A549 (cell line): ENCODE measurements at regions not wholly inside any gene's neighbourhood (a gene's known extent, or its start where the extent isn't known, plus 50 kb on each side); places are given as distances from the start of the nearest gene placed in this dataset.

Source experiments
- CEBPB ChIP-seq, 2 experiments: fragments of >200 bp in 1 of 2; sonication (Bioruptor Twin) in 1 of 2; formaldehyde crosslinking in 1 of 2; IDR thresholded peaks; 2 replicates each; pipeline ENCODE4 v1.6.1; 2012 to 2016
- CHD4 ChIP-seq: fragments of 200-600 bp; sonication (generic); IDR thresholded peaks from 2 replicates; pipeline ENCODE4 v1.6.1; 2016; ENCODE audit warnings: antibody characterized with exemption, mild to moderate bottlenecking, borderline replicate concordance
- EHF ChIP-seq: fragments of 250-450 bp; sonication (Bioruptor Pico); IDR thresholded peaks from 2 replicates; pipeline ENCODE4 v1.5.0; 2020; ENCODE audit warnings: mild to moderate bottlenecking
- HEYL ChIP-seq: fragments of 250-450 bp; sonication (Bioruptor Pico); IDR thresholded peaks from 2 replicates; pipeline ENCODE4 v1.8.0; 2021; ENCODE audit warnings: mild to moderate bottlenecking, moderate library complexity
- MAFK ChIP-seq: fragments of 450-650 bp; IDR thresholded peaks from 2 replicates; pipeline ENCODE4 v1.6.1; 2014; ENCODE audit not compliant: partially characterized antibody
- NPAS2 ChIP-seq: fragments of 250-450 bp; sonication (Bioruptor Pico); IDR thresholded peaks from 2 replicates; pipeline ENCODE4 v1.8.0; 2022; ENCODE audit warnings: mild to moderate bottlenecking, moderate library complexity, borderline replicate concordance
- PHF8 ChIP-seq: fragments of 200-600 bp; sonication (generic); IDR thresholded peaks from 2 replicates; pipeline ENCODE4 v1.6.1; 2016; ENCODE audit warnings: low read depth, mild to moderate bottlenecking, antibody characterized with exemption, moderate library complexity, borderline replicate concordance
- POLR2A ChIP-seq: IDR thresholded peaks from 2 replicates; pipeline ENCODE4 v1.6.1; 2012; ENCODE audit warnings: mild to moderate bottlenecking, low read length
- RFX5 ChIP-seq: fragments of 450-650 bp; IDR thresholded peaks from 2 replicates; pipeline ENCODE4 v1.7.1; 2014; ENCODE audit warnings: antibody characterized with exemption, mild to moderate bottlenecking, moderate library complexity
- SMC3 ChIP-seq: fragments of >200 bp; sonication (Bioruptor Twin); formaldehyde crosslinking; IDR thresholded peaks from 3 replicates; pipeline ENCODE4 v1.6.1; 2018; ENCODE audit warnings: inconsistent platforms
- TF ChIP-seq, protein P1 (sequence below): fragments of >200 bp; sonication (Bioruptor Twin); formaldehyde crosslinking; IDR thresholded peaks from 3 replicates; pipeline ENCODE4 v1.5.1; 2016
- TF ChIP-seq, protein P2 (sequence below): IDR thresholded peaks from 2 replicates; pipeline ENCODE4 v1.6.1; 2012
- TF ChIP-seq, protein P3 (sequence below): fragments of 150-350 bp; IDR thresholded peaks from 2 replicates; pipeline ENCODE4 v1.6.1; 2014; ENCODE audit warnings: low read depth, mild to moderate bottlenecking, low read length
- TF ChIP-seq, protein P4 (sequence below): fragments of 200-600 bp; sonication (generic); IDR thresholded peaks from 2 replicates; pipeline ENCODE4 v1.6.1; 2016; ENCODE audit warnings: antibody characterized with exemption, mild to moderate bottlenecking, moderate library complexity

DNA sequence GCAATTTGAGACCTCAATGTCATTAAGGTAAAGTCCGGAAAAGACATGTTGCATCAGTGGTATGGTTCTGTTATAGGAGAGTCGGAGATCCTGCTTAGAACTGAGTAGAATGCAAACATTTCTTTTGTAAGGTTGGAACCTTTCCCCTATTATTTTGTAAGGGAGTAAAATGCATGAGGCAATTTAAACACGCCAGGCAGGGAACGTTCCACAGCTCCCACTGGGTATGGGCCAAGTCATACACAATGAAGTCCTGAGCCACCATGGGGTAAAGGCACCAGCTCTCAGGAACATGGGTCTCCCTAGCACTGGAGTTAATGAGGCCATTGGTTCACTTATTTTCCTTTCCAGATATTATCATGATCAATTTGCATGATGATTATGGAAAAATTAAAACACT lies 116.6 kb upstream of the NR2F2 start:
- TF ChIP-seq, protein P1, sequence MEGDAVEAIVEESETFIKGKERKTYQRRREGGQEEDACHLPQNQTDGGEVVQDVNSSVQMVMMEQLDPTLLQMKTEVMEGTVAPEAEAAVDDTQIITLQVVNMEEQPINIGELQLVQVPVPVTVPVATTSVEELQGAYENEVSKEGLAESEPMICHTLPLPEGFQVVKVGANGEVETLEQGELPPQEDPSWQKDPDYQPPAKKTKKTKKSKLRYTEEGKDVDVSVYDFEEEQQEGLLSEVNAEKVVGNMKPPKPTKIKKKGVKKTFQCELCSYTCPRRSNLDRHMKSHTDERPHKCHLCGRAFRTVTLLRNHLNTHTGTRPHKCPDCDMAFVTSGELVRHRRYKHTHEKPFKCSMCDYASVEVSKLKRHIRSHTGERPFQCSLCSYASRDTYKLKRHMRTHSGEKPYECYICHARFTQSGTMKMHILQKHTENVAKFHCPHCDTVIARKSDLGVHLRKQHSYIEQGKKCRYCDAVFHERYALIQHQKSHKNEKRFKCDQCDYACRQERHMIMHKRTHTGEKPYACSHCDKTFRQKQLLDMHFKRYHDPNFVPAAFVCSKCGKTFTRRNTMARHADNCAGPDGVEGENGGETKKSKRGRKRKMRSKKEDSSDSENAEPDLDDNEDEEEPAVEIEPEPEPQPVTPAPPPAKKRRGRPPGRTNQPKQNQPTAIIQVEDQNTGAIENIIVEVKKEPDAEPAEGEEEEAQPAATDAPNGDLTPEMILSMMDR, result no peak
- no peak for TF ChIP-seq CHD4
- no peak for TF ChIP-seq RFX5
- no peak for TF ChIP-seq POLR2A
- no peak for TF ChIP-seq SMC3
- TF ChIP-seq, protein P2, sequence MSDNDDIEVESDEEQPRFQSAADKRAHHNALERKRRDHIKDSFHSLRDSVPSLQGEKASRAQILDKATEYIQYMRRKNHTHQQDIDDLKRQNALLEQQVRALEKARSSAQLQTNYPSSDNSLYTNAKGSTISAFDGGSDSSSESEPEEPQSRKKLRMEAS, result no peak
- no peak for TF ChIP-seq MAFK
- TF ChIP-seq, protein P3, sequence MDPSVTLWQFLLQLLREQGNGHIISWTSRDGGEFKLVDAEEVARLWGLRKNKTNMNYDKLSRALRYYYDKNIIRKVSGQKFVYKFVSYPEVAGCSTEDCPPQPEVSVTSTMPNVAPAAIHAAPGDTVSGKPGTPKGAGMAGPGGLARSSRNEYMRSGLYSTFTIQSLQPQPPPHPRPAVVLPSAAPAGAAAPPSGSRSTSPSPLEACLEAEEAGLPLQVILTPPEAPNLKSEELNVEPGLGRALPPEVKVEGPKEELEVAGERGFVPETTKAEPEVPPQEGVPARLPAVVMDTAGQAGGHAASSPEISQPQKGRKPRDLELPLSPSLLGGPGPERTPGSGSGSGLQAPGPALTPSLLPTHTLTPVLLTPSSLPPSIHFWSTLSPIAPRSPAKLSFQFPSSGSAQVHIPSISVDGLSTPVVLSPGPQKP, result no peak
- TF ChIP-seq, protein P4, sequence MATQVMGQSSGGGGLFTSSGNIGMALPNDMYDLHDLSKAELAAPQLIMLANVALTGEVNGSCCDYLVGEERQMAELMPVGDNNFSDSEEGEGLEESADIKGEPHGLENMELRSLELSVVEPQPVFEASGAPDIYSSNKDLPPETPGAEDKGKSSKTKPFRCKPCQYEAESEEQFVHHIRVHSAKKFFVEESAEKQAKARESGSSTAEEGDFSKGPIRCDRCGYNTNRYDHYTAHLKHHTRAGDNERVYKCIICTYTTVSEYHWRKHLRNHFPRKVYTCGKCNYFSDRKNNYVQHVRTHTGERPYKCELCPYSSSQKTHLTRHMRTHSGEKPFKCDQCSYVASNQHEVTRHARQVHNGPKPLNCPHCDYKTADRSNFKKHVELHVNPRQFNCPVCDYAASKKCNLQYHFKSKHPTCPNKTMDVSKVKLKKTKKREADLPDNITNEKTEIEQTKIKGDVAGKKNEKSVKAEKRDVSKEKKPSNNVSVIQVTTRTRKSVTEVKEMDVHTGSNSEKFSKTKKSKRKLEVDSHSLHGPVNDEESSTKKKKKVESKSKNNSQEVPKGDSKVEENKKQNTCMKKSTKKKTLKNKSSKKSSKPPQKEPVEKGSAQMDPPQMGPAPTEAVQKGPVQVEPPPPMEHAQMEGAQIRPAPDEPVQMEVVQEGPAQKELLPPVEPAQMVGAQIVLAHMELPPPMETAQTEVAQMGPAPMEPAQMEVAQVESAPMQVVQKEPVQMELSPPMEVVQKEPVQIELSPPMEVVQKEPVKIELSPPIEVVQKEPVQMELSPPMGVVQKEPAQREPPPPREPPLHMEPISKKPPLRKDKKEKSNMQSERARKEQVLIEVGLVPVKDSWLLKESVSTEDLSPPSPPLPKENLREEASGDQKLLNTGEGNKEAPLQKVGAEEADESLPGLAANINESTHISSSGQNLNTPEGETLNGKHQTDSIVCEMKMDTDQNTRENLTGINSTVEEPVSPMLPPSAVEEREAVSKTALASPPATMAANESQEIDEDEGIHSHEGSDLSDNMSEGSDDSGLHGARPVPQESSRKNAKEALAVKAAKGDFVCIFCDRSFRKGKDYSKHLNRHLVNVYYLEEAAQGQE, result no peak
- no peak for TF ChIP-seq PHF8
- no peak for TF ChIP-seq EHF
- TF ChIP-seq CEBPB (IDR thresholded peaks at IDR 0.05), result no peak
- no peak for TF ChIP-seq NPAS2
- no peak for TF ChIP-seq HEYL
